Spleen (tissue), 7 donors: ENCODE measurements at regions not wholly inside any gene's neighbourhood (a gene's known extent, or its start where the extent isn't known, plus 50 kb on each side); places are given as distances from the start of the nearest gene placed in this dataset.
"Not testable (repeated sequence)": the region's sequence is repeated elsewhere in the genome, so short reads cannot be mapped to it uniquely, and the experiment has no call there.

ENCODE experiments used
- CTCF ChIP-seq, 11 experiments: fragments of 200-600 bp in 7 of 11; fragments of 450-650 bp in 4 of 11; sonication (generic) in 4 of 11; IDR thresholded peaks in 8 of 11; conservative IDR thresholded peaks in 3 of 11; 1 replicate in 7 of 11; 2 replicates in 4 of 11; pipeline versions ENCODE4 v1.4.0 to v1.8.0; 2016 to 2021; ENCODE audit warnings: antibody characterized with exemption in 11 of 11, inconsistent platforms in 4 of 11, mild to moderate bottlenecking in 1 of 11
- POLR2A ChIP-seq, 3 donors: fragments of 450-650 bp; IDR thresholded peaks; one replicate each; pipeline ENCODE4 v1.5.1; 2017; ENCODE audit warnings: antibody characterized with exemption in 3 of 3, mild to moderate bottlenecking in 1 of 3
- donor health status: DM: no; HTN: no; CAD: no; lungs with moderate emphysema.
- donor health status: DM: no; HTN: no; CAD: no.
- donor health status: DM: no; HTN: no; CAD: no.

- TF ChIP-seq POLR2A (IDR thresholded peaks at IDR 0.05); CTCF (IDR thresholded peaks at IDR 0.05 in 8 of 11, conservative IDR thresholded peaks at IDR 0.05 in 3 of 11): not testable (repeated sequence)
Observed at GRCh38 chr14:87360246-87360645, 632.7 kb downstream of the GALC start.
